ENCODE measurements at regions not wholly inside any gene's neighbourhood (a gene's known extent, or its start where the extent isn't known, plus 50 kb on each side); places are given as distances from the start of the nearest gene placed in this dataset.

DNA sequence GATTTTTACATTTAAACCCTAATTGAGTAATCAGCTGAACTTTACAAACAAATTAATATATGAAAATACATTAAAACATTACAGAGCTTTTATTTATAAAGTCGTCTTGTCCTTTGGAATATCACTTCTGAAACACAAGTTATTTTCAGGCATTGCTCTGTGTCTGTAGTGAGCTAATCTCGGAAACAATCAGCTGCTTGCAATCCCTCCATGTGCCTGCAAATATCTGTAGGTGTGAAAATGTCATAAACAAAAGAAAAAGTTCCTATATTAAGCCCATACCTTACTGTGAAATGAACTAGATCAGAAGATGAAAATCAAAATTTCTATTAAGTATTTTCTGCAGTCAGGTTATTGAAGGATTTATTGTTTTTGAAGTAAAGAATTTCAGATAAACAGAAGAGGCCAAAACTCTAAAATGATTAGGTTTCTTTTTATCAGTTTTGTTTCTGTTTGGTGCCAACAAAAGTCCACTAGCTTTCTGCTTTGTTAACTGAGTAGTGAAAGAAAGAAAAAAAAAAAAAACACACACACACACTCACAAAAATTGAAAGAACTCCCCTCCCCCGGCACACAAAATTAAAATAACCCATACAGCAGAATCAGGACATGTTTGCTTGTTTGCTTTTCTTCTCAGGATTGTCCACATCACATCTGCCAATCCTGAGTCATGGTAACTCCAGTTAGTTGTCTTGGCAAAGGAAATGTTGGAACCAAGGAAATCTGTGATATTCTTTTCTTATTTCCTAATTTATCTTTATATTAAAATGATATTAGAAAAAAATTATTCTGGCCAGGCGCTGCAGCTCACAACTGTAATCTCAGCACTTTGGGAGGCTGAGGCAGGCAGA is 627.0 kb upstream of the SLC39A10 start:
- TF ChIP-seq, protein P1, sequence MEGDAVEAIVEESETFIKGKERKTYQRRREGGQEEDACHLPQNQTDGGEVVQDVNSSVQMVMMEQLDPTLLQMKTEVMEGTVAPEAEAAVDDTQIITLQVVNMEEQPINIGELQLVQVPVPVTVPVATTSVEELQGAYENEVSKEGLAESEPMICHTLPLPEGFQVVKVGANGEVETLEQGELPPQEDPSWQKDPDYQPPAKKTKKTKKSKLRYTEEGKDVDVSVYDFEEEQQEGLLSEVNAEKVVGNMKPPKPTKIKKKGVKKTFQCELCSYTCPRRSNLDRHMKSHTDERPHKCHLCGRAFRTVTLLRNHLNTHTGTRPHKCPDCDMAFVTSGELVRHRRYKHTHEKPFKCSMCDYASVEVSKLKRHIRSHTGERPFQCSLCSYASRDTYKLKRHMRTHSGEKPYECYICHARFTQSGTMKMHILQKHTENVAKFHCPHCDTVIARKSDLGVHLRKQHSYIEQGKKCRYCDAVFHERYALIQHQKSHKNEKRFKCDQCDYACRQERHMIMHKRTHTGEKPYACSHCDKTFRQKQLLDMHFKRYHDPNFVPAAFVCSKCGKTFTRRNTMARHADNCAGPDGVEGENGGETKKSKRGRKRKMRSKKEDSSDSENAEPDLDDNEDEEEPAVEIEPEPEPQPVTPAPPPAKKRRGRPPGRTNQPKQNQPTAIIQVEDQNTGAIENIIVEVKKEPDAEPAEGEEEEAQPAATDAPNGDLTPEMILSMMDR (IDR thresholded peaks at IDR 0.05) = no peak
- TF ChIP-seq ZFX (IDR thresholded peaks at IDR 0.05; ENCODE audit: borderline replicate concordance) = no peak

All from 22Rv1 (cell line).